ENCODE measurements at regions not wholly inside any gene's neighbourhood (a gene's known extent, or its start where the extent isn't known, plus 50 kb on each side); places are given as distances from the start of the nearest gene placed in this dataset.

- DNase-seq: no peak
Observed at GRCh38 chr1:30280572-30280971, 442.8 kb downstream of the MATN1 start.

- DNase-seq: no peak
Observed at GRCh38 chr1:30277911-30278310, 445.5 kb downstream of the MATN1 start.

GRCh38 chr1:30277415-30277814 is 446.0 kb downstream of the MATN1 start:
- no peak for DNase-seq

- DNase-seq: no peak
Observed at GRCh38 chr1:30275926-30276764, 447.2 kb downstream of the MATN1 start.

GRCh38 chr1:30274976-30275621 is 448.3 kb downstream of the MATN1 start:
- DNase-seq: no peak

- DNase-seq: no peak
Observed at GRCh38 chr1:30274173-30274970, 449.0 kb downstream of the MATN1 start.

GRCh38 chr1:30273456-30273855 is 449.9 kb downstream of the MATN1 start:
- DNase-seq: no peak

- no peak for DNase-seq
Observed at GRCh38 chr1:30273021-30273325, 450.4 kb downstream of the MATN1 start.

GRCh38 chr1:30272277-30273020 is 450.9 kb downstream of the MATN1 start:
- DNase-seq: no peak

GRCh38 chr1:30271401-30272276 is 451.7 kb downstream of the MATN1 start:
- no peak for DNase-seq

- DNase-seq: no peak
Observed at GRCh38 chr1:30270461-30270860, 452.9 kb downstream of the MATN1 start.

GRCh38 chr1:30268923-30269666 is 454.3 kb downstream of the MATN1 start:
- DNase-seq: no peak

GRCh38 chr1:30267856-30268255 is 455.5 kb downstream of the MATN1 start:
- DNase-seq: no peak

- no peak for DNase-seq
Observed at GRCh38 chr1:30267046-30267445, 456.3 kb downstream of the MATN1 start.

- DNase-seq: no peak
Observed at GRCh38 chr1:30265127-30266070, 458.0 kb downstream of the MATN1 start.

- no peak for DNase-seq
Observed at GRCh38 chr1:30264672-30265025, 458.7 kb downstream of the MATN1 start.

- no peak for DNase-seq
Observed at GRCh38 chr1:30263888-30264671, 459.3 kb downstream of the MATN1 start.

- DNase-seq: no peak
Observed at GRCh38 chr1:30263405-30263804, 460.0 kb downstream of the MATN1 start.

- no peak for DNase-seq
Observed at GRCh38 chr1:30262158-30262557, 461.2 kb downstream of the MATN1 start.
